MCF 10A (cell line): ENCODE measurements at regions not wholly inside any gene's neighbourhood (a gene's known extent, or its start where the extent isn't known, plus 50 kb on each side); places are given as distances from the start of the nearest gene placed in this dataset.

Experiments
- BruUV-seq: library from RNA; stranded (reverse); fragments of 400-500 nt; replicated peaks from 2 replicates; lab custom pipeline; 2021; lab: Mats Ljungman, UMichigan
- CTCF ChIA-PET: fragments of 300-600 bp; sonication (Branson Sonifier 250); formaldehyde crosslinking; extraction: SDS; loops from one replicate; lab custom pipeline; 2021; ENCODE audit warnings: antibody characterized with exemption, inconsistent platforms; lab: Yijun Ruan, JAX
- POLR2A ChIA-PET: fragments of 300-600, 350-650 bp; sonication (Branson Sonifier 250); formaldehyde crosslinking; extraction: SDS; loops from one replicate; lab custom pipeline; 2020; ENCODE audit warnings: antibody characterized with exemption, inconsistent platforms; lab: Yijun Ruan, JAX
- DNase-seq: peaks from one replicate; pipeline ENCODE4 v3.0.0-alpha.2; 2018; ENCODE audit not compliant: unreplicated experiment
- H3K27ac Mint-ChIP-seq: one replicate; pipeline ENCODE4 v1.8.0; 2022; ENCODE audit warnings: mild to moderate bottlenecking, low read depth, mixed read lengths; ENCODE audit not compliant: unreplicated experiment
- H3K27me3 Mint-ChIP-seq: one replicate; pipeline ENCODE4 v1.8.0; 2022; ENCODE audit warnings: mixed read lengths; ENCODE audit not compliant: insufficient read depth, unreplicated experiment
- H3K36me3 Mint-ChIP-seq: one replicate; pipeline ENCODE4 v1.8.0; 2022; ENCODE audit warnings: mild to moderate bottlenecking, moderate library complexity, mixed read lengths; ENCODE audit not compliant: insufficient read depth, unreplicated experiment
- H3K4me1 Mint-ChIP-seq: one replicate; pipeline ENCODE4 v1.8.0; 2022; ENCODE audit warnings: mixed read lengths; ENCODE audit not compliant: insufficient read depth, unreplicated experiment
- H3K4me3 Mint-ChIP-seq: one replicate; pipeline ENCODE4 v1.8.0; 2022; ENCODE audit warnings: mild to moderate bottlenecking, moderate library complexity, mixed read lengths; ENCODE audit not compliant: unreplicated experiment
- H3K9me3 Mint-ChIP-seq: one replicate; pipeline ENCODE4 v1.8.0; 2022; ENCODE audit warnings: mixed read lengths; ENCODE audit not compliant: unreplicated experiment
- CTCF ChIP-seq: fragments of 200-600 bp; IDR thresholded peaks from one replicate; pipeline ENCODE4 v1.8.0; 2022; ENCODE audit warnings: antibody characterized with exemption, mild to moderate bottlenecking; ENCODE audit not compliant: unreplicated experiment
- intact Hi-C: fragments of 100-400 bp; cut with micrococcal nuclease; formaldehyde crosslinking; loops from 2 replicates; pipeline ENCODE4 v1.14.1; 2022

- H3K4me1 Mint-ChIP-seq = peaks cover 27% of the 10 kb centered on the region
- peak; percentile 96 for DNase-seq
- BruUV-seq = no TSS peak
- H3K27ac Mint-ChIP-seq = peak overlapping the region; percentile 44
- ChIA-PET CTCF (interaction anchor here (0.6 to 1.6 kb wide), 6 partner anchors 26 to 214 kb away, joined by 3 to 5 read pairs (median 4); no protein-coding TSS in a partner anchor), POLR2A (interaction anchor here (0.6 to 3.0 kb wide), 15 partner anchors 12 to 249 kb away, joined by 3 to 13 read pairs (median 4); partner anchors contain the start of gene GNAI1)
- H3K36me3 Mint-ChIP-seq = peaks cover 6% of the 10 kb centered on the region
- H3K4me3 Mint-ChIP-seq = peak overlapping the region; percentile 36
- no peaks in the 10 kb centered on the region for H3K27me3 Mint-ChIP-seq
- H3K9me3 Mint-ChIP-seq = no peaks in the 10 kb centered on the region
- TF ChIP-seq CTCF = no peak
- intact Hi-C loops = loop anchor here (1.0 kb wide), 2 partner anchors 22 to 34 kb away; no protein-coding TSS in a partner anchor
Observed at GRCh38 chr7:80346704-80347103, 165.2 kb downstream of the GNAT3 start.

GRCh38 chr7:80335511-80336231 is 176.2 kb downstream of the GNAT3 start:
- peaks cover 7% of the 10 kb centered on the region for H3K36me3 Mint-ChIP-seq
- no peak for TF ChIP-seq CTCF
- BruUV-seq = no TSS peak
- H3K4me3 Mint-ChIP-seq = no peak overlapping the region
- H3K4me1 Mint-ChIP-seq = no peaks in the 10 kb centered on the region
- H3K27me3 Mint-ChIP-seq = no peaks in the 10 kb centered on the region
- no peaks in the 10 kb centered on the region for H3K9me3 Mint-ChIP-seq
- ChIA-PET POLR2A (interaction anchor here (1.8 kb wide), 1 partner anchor 11 kb away, joined by 12 read pairs; no protein-coding TSS in a partner anchor), CTCF (interaction anchor here (0.7 to 1.6 kb wide), 2 partner anchors 11 to 58 kb away, joined by 3 read pairs; no protein-coding TSS in a partner anchor)
- DNase-seq = no peak
- no peak overlapping the region for H3K27ac Mint-ChIP-seq
- intact Hi-C loops = no loop called here

- POLR2A ChIA-PET = interaction anchor here (0.6 to 1.8 kb wide), 2 partner anchors 12 to 455 kb away, joined by 3 to 12 read pairs; no protein-coding TSS in a partner anchor
- TF ChIP-seq CTCF = no peak
- peaks cover 7% of the 10 kb centered on the region for H3K36me3 Mint-ChIP-seq
- no peak overlapping the region for H3K4me3 Mint-ChIP-seq
- H3K4me1 Mint-ChIP-seq = no peaks in the 10 kb centered on the region
- intact Hi-C loops = no loop called here
- BruUV-seq = no TSS peak
- no peaks in the 10 kb centered on the region for H3K9me3 Mint-ChIP-seq
- H3K27me3 Mint-ChIP-seq = no peaks in the 10 kb centered on the region
- H3K27ac Mint-ChIP-seq = no peak overlapping the region
- CTCF ChIA-PET = interaction anchor here (0.7 to 1.0 kb wide), 2 partner anchors 10 to 11 kb away, joined by 3 read pairs; no protein-coding TSS in a partner anchor
- no peak for DNase-seq
Observed at GRCh38 chr7:80334908-80335307, 177.0 kb downstream of the GNAT3 start.

GRCh38 chr7:80334196-80334595 is 177.7 kb downstream of the GNAT3 start:
- CTCF ChIA-PET = interaction anchor here (0.6 to 1.0 kb wide), 4 partner anchors 10 to 345 kb away, joined by 3 to 7 read pairs (median 4); no protein-coding TSS in a partner anchor
- DNase-seq = no peak
- no peaks in the 10 kb centered on the region for H3K9me3 Mint-ChIP-seq
- no peak for TF ChIP-seq CTCF
- intact Hi-C loops = no loop called here
- BruUV-seq = no TSS peak
- no peak overlapping the region for H3K4me3 Mint-ChIP-seq
- no peak overlapping the region for H3K27ac Mint-ChIP-seq
- POLR2A ChIA-PET = interaction anchor here (1.8 kb wide), 1 partner anchor 12 kb away, joined by 12 read pairs; no protein-coding TSS in a partner anchor
- no peaks in the 10 kb centered on the region for H3K27me3 Mint-ChIP-seq
- no peaks in the 10 kb centered on the region for H3K4me1 Mint-ChIP-seq
- peaks cover 7% of the 10 kb centered on the region for H3K36me3 Mint-ChIP-seq
